SK-N-SH (cell line): ENCODE measurements at regions not wholly inside any gene's neighbourhood (a gene's known extent, or its start where the extent isn't known, plus 50 kb on each side); places are given as distances from the start of the nearest gene placed in this dataset.

Experiments
- EZH2phosphoT487 ChIP-seq: fragments of 200-600 bp; sonication (generic); IDR thresholded peaks from 2 replicates; pipeline ENCODE4 v1.6.1; 2017; ENCODE audit warnings: low read depth, mixed run types, mild to moderate bottlenecking, antibody characterized with exemption, moderate library complexity, borderline replicate concordance
- POLR2AphosphoS5 ChIP-seq: IDR thresholded peaks from 2 replicates; pipeline ENCODE4 v1.6.1; 2012; ENCODE audit warnings: low read depth, low read length
- SMC3 ChIP-seq: IDR thresholded peaks from 2 replicates; pipeline ENCODE4 v1.6.1; 2012; ENCODE audit warnings: low read depth, low read length, improper control_type of control experiment
- TCF12 ChIP-seq: IDR thresholded peaks from 2 replicates; pipeline ENCODE4 v1.4.0; 2012
- USF1 ChIP-seq: IDR thresholded peaks from 2 replicates; pipeline ENCODE4 v1.4.0; 2012; ENCODE audit warnings: low read depth, borderline replicate concordance
- TF ChIP-seq, protein P1 (sequence below): fragments of 200-600 bp; sonication (generic); IDR thresholded peaks from 2 replicates; pipeline ENCODE4 v1.6.1; 2017; ENCODE audit warnings: antibody characterized with exemption, mild to moderate bottlenecking, moderate library complexity
- TF ChIP-seq, protein P2 (sequence below): IDR thresholded peaks from 2 replicates; pipeline ENCODE4 v1.6.1; 2012; ENCODE audit warnings: mild to moderate bottlenecking, low read depth, low read length, moderate library complexity
- TF ChIP-seq, protein P3 (sequence below): fragments of 150-350 bp; IDR thresholded peaks from 2 replicates; pipeline ENCODE4 v1.6.1; 2016; ENCODE audit warnings: mild to moderate bottlenecking, low read depth, low read length

DNA sequence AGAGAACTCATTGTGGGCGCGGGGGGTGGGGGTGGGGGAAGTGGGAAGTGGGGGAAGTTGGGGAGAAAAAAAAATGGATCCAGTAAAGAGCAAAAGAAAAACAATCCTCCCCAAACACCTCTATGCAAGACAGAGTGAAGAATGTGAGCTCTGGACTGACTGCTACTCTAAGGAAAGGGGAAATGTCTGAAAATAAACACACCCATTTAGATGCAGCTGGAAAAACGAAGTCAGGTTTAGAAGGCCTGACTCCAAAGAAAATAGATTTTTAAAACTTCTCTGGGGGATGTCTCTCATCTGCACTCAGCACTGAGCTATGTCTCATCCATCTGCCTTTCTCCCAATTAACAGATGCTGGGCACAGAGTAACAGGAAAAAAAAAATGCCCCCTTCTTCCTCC lies 904.4 kb downstream of the GALC start:
- TF ChIP-seq TCF12 (no peak), USF1 (no peak), SMC3 (no peak), POLR2AphosphoS5 (no peak), EZH2phosphoT487 (no peak)
- TF ChIP-seq, protein P1, sequence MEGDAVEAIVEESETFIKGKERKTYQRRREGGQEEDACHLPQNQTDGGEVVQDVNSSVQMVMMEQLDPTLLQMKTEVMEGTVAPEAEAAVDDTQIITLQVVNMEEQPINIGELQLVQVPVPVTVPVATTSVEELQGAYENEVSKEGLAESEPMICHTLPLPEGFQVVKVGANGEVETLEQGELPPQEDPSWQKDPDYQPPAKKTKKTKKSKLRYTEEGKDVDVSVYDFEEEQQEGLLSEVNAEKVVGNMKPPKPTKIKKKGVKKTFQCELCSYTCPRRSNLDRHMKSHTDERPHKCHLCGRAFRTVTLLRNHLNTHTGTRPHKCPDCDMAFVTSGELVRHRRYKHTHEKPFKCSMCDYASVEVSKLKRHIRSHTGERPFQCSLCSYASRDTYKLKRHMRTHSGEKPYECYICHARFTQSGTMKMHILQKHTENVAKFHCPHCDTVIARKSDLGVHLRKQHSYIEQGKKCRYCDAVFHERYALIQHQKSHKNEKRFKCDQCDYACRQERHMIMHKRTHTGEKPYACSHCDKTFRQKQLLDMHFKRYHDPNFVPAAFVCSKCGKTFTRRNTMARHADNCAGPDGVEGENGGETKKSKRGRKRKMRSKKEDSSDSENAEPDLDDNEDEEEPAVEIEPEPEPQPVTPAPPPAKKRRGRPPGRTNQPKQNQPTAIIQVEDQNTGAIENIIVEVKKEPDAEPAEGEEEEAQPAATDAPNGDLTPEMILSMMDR: no peak
- TF ChIP-seq, protein P2, sequence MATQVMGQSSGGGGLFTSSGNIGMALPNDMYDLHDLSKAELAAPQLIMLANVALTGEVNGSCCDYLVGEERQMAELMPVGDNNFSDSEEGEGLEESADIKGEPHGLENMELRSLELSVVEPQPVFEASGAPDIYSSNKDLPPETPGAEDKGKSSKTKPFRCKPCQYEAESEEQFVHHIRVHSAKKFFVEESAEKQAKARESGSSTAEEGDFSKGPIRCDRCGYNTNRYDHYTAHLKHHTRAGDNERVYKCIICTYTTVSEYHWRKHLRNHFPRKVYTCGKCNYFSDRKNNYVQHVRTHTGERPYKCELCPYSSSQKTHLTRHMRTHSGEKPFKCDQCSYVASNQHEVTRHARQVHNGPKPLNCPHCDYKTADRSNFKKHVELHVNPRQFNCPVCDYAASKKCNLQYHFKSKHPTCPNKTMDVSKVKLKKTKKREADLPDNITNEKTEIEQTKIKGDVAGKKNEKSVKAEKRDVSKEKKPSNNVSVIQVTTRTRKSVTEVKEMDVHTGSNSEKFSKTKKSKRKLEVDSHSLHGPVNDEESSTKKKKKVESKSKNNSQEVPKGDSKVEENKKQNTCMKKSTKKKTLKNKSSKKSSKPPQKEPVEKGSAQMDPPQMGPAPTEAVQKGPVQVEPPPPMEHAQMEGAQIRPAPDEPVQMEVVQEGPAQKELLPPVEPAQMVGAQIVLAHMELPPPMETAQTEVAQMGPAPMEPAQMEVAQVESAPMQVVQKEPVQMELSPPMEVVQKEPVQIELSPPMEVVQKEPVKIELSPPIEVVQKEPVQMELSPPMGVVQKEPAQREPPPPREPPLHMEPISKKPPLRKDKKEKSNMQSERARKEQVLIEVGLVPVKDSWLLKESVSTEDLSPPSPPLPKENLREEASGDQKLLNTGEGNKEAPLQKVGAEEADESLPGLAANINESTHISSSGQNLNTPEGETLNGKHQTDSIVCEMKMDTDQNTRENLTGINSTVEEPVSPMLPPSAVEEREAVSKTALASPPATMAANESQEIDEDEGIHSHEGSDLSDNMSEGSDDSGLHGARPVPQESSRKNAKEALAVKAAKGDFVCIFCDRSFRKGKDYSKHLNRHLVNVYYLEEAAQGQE: no peak
- TF ChIP-seq, protein P3, sequence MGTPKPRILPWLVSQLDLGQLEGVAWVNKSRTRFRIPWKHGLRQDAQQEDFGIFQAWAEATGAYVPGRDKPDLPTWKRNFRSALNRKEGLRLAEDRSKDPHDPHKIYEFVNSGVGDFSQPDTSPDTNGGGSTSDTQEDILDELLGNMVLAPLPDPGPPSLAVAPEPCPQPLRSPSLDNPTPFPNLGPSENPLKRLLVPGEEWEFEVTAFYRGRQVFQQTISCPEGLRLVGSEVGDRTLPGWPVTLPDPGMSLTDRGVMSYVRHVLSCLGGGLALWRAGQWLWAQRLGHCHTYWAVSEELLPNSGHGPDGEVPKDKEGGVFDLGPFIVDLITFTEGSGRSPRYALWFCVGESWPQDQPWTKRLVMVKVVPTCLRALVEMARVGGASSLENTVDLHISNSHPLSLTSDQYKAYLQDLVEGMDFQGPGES: no peak
